ENCODE measurements at regions not wholly inside any gene's neighbourhood (a gene's known extent, or its start where the extent isn't known, plus 50 kb on each side); places are given as distances from the start of the nearest gene placed in this dataset.

- Histone ChIP-seq H3K4me3 (ENCODE audit: low read depth, low read length) (no peak overlapping the region), H3K36me3 (ENCODE audit: control insufficient read depth in 2 of 2, insufficient read depth in 1 of 2, low read length in 2 of 2) (no peaks in the 10 kb centered on the region)
- POLR2A ChIA-PET, result no interaction called here
Observed at GRCh38 chr18:30271716-30272115, 770.8 kb downstream of the DSC3 start.

GRCh38 chr18:30265190-30265589 is 777.4 kb downstream of the DSC3 start:
- no peak for TF ChIP-seq ZNF621 (tag by site-specific recombination; IDR thresholded peaks at IDR 0.05)
- TF ChIP-seq KLF16 (tag by site-specific recombination; IDR thresholded peaks at IDR 0.05), result no peak
- no peak for TF ChIP-seq ZBTB48 (tag by site-specific recombination; IDR thresholded peaks at IDR 0.05)
- no peak for TF ChIP-seq ZNF239 (tag by site-specific recombination; IDR thresholded peaks at IDR 0.05)
- TF ChIP-seq ZNF785 (tag by site-specific recombination; IDR thresholded peaks at IDR 0.05), result no peak
- no peak for TF ChIP-seq GLIS1 (tag by site-specific recombination; IDR thresholded peaks at IDR 0.05)
- TF ChIP-seq ZXDB (tag by site-specific recombination; IDR thresholded peaks at IDR 0.05), result no peak
- no peak for TF ChIP-seq ZNF76 (tag by site-specific recombination; IDR thresholded peaks at IDR 0.05; ENCODE audit: borderline replicate concordance, low read depth)
- no peak for TF ChIP-seq TCF7L2 (IDR thresholded peaks at IDR 0.05; ENCODE audit: borderline replicate concordance, low read depth, low read length)
- ChIA-PET POLR2A (no interaction called here), CTCF (interaction anchor here (0.7 to 2.2 kb wide), 2 partner anchors 16 to 388 kb away, joined by 3 to 8 read pairs; no protein-coding TSS in a partner anchor)
- H3K27ac ChIP-seq (ENCODE audit: extremely low read depth, low read depth, low read length), result no peak overlapping the region
- no peaks in the 10 kb centered on the region for H3K9me3 ChIP-seq (ENCODE audit: control insufficient read depth, insufficient read depth, low read depth, low read length)
- H3K4me3 ChIP-seq (ENCODE audit: low read depth, low read length), result no peak overlapping the region
- H3K4me1 ChIP-seq (ENCODE audit: control insufficient read depth, insufficient read depth, low read length), result no peaks in the 10 kb centered on the region
- no peaks in the 10 kb centered on the region for H3K36me3 ChIP-seq (ENCODE audit: control insufficient read depth in 2 of 2, insufficient read depth in 1 of 2, low read length in 2 of 2)

More at GRCh38 chr18:30271716-30272115, 770.8 kb downstream of the DSC3 start:
- Histone ChIP-seq H3K27ac (ENCODE audit: extremely low read depth, low read depth, low read length) (no peak overlapping the region), H3K4me1 (ENCODE audit: control insufficient read depth, insufficient read depth, low read length) (no peaks in the 10 kb centered on the region), H3K9me3 (ENCODE audit: control insufficient read depth, insufficient read depth, low read depth, low read length) (no peaks in the 10 kb centered on the region)
- CTCF ChIA-PET, result no interaction called here
- TF ChIP-seq ZNF596 (tag by site-specific recombination; IDR thresholded peaks at IDR 0.05) (no peak), ZSCAN4 (tag by site-specific recombination; IDR thresholded peaks at IDR 0.05) (no peak), SP7 (tag by site-specific recombination; IDR thresholded peaks at IDR 0.05) (no peak), ZBTB44 (tag by site-specific recombination; IDR thresholded peaks at IDR 0.05) (no peak), ZNF704 (tag by site-specific recombination; IDR thresholded peaks at IDR 0.05) (no peak), HOXC10 (CRISPR knock-in tag; IDR thresholded peaks at IDR 0.05) (no peak), ZNF335 (tag by site-specific recombination; conservative IDR thresholded peaks at IDR 0.05) (no peak), MEIS1 (CRISPR knock-in tag; IDR thresholded peaks at IDR 0.05; ENCODE audit: borderline replicate concordance) (no peak), ZBTB11 (tag by site-specific recombination; conservative IDR thresholded peaks at IDR 0.05; ENCODE audit: low read depth) (no peak)
